HG03342 (cell line): ENCODE measurements at regions not wholly inside any gene's neighbourhood (a gene's known extent, or its start where the extent isn't known, plus 50 kb on each side); places are given as distances from the start of the nearest gene placed in this dataset.
"Not testable (repeated sequence)": the region's sequence is repeated elsewhere in the genome, so short reads cannot be mapped to it uniquely, and the experiment has no call there.

Experiments
- ATAC-seq: cut with Tn5 transposase; IDR thresholded peaks from one replicate; pipeline ENCODE4 v1.9.1; 2021; ENCODE audit warnings: mild to moderate bottlenecking, moderate library complexity; ENCODE audit not compliant: unreplicated experiment

- no peak for ATAC-seq
These were observed 237.6 kb upstream of the DUSP10 start for GRCh38 chr1:221979444-221980032.

- not testable (repeated sequence) for ATAC-seq
These were observed 236.9 kb upstream of the DUSP10 start for GRCh38 chr1:221978631-221979334.

GRCh38 chr1:221973787-221974186 lies 231.9 kb upstream of the DUSP10 start:
- not testable (repeated sequence) for ATAC-seq

- ATAC-seq = no peak
These were observed 230.7 kb upstream of the DUSP10 start for GRCh38 chr1:221972276-221973235.

- ATAC-seq = not testable (repeated sequence)
These were observed 229.1 kb upstream of the DUSP10 start for GRCh38 chr1:221971035-221971434.

- not testable (repeated sequence) for ATAC-seq
These were observed 227.5 kb upstream of the DUSP10 start for GRCh38 chr1:221969298-221969858.

- not testable (repeated sequence) for ATAC-seq
These were observed 225.6 kb upstream of the DUSP10 start for GRCh38 chr1:221967538-221967937.

GRCh38 chr1:221966888-221967287 lies 225.0 kb upstream of the DUSP10 start:
- ATAC-seq = not testable (repeated sequence)

- ATAC-seq = not testable (repeated sequence)
These were observed 224.0 kb upstream of the DUSP10 start for GRCh38 chr1:221965891-221966290.

GRCh38 chr1:221965252-221965651 lies 223.4 kb upstream of the DUSP10 start:
- no peak for ATAC-seq

GRCh38 chr1:221963742-221964141 lies 221.9 kb upstream of the DUSP10 start:
- ATAC-seq = no peak

- no peak for ATAC-seq
These were observed 220.5 kb upstream of the DUSP10 start for GRCh38 chr1:221962385-221962784.

- ATAC-seq = peak; percentile 88
These were observed 219.8 kb upstream of the DUSP10 start for GRCh38 chr1:221961532-221962292.

GRCh38 chr1:221958161-221958562 lies 216.3 kb upstream of the DUSP10 start:
- not testable (repeated sequence) for ATAC-seq

GRCh38 chr1:221957350-221957749 lies 215.5 kb upstream of the DUSP10 start:
- not testable (repeated sequence) for ATAC-seq

GRCh38 chr1:221949996-221950395 lies 208.1 kb upstream of the DUSP10 start:
- ATAC-seq = no peak

GRCh38 chr1:221948459-221948858 lies 206.6 kb upstream of the DUSP10 start:
- ATAC-seq = no peak

- no peak for ATAC-seq
These were observed 205.8 kb upstream of the DUSP10 start for GRCh38 chr1:221947731-221948130.

- ATAC-seq = no peak
These were observed 204.9 kb upstream of the DUSP10 start for GRCh38 chr1:221946768-221947167.

GRCh38 chr1:221945669-221946068 lies 203.8 kb upstream of the DUSP10 start:
- no peak for ATAC-seq
